Liver (tissue), 8 donors: ENCODE measurements at regions not wholly inside any gene's neighbourhood (a gene's known extent, or its start where the extent isn't known, plus 50 kb on each side); places are given as distances from the start of the nearest gene placed in this dataset.

Experiments
- DNase-seq: peaks from one replicate; pipeline ENCODE4 v3.0.0-alpha.2; 2017; ENCODE audit warnings: low spot score
- H3K27ac ChIP-seq, 2 donors: one replicate each; pipeline ENCODE4 v1.7.0; 2013; ENCODE audit warnings: inconsistent platforms in 2 of 2, low read length in 2 of 2, control low read depth in 1 of 2, low read depth in 1 of 2, mild to moderate bottlenecking in 1 of 2
- H3K27me3 ChIP-seq, 4 donors: one replicate each; pipeline versions ENCODE4 v1.6.1 to v1.7.0; 2013; ENCODE audit warnings: low read length in 3 of 4, inconsistent platforms in 1 of 4, mild to moderate bottlenecking in 1 of 4, moderate library complexity in 1 of 4; ENCODE audit not compliant: control insufficient read depth in 4 of 4, insufficient read depth in 4 of 4
- H3K36me3 ChIP-seq, 4 donors: one replicate each; pipeline versions ENCODE4 v1.6.1 to v1.7.0; 2013; ENCODE audit warnings: low read length in 3 of 4, mild to moderate bottlenecking in 3 of 4, low read depth in 1 of 4, moderate library complexity in 1 of 4; ENCODE audit not compliant: control insufficient read depth in 4 of 4, insufficient read depth in 3 of 4
- H3K4me1 ChIP-seq, 4 donors: one replicate each; pipeline versions ENCODE4 v1.6.1 to v1.7.0; 2013; ENCODE audit warnings: low read length in 3 of 4, mild to moderate bottlenecking in 3 of 4, moderate library complexity in 1 of 4; ENCODE audit not compliant: control insufficient read depth in 4 of 4, insufficient read depth in 4 of 4
- H3K4me3 ChIP-seq, 3 donors: one replicate each; pipeline versions ENCODE4 v1.6.1 to v1.7.0; 2013; ENCODE audit warnings: low read length in 3 of 3, control low read depth in 1 of 3, low read depth in 1 of 3, mild to moderate bottlenecking in 1 of 3
- H3K9ac ChIP-seq, 2 donors: one replicate each; pipeline ENCODE4 v1.7.0; 2013; ENCODE audit warnings: low read length in 2 of 2, mild to moderate bottlenecking in 2 of 2, moderate library complexity in 2 of 2, control low read depth in 1 of 2, low read depth in 1 of 2
- H3K9me3 ChIP-seq, 4 donors: one replicate each; pipeline versions ENCODE4 v1.6.1 to v1.7.0; 2013; ENCODE audit warnings: low read length in 3 of 4; ENCODE audit not compliant: control insufficient read depth in 4 of 4
- ATF3 ChIP-seq: IDR thresholded peaks from 2 replicates; pipeline ENCODE4 v1.6.1; 2016; ENCODE audit warnings: antibody characterized with exemption
- EGR1 ChIP-seq, 2 donors: IDR thresholded peaks; 2 replicates each; pipeline ENCODE4 v1.6.1; 2016 to 2018; ENCODE audit warnings: antibody characterized with exemption in 2 of 2, low read depth in 2 of 2
- FOXA1 ChIP-seq: IDR thresholded peaks from 2 replicates; pipeline ENCODE4 v1.6.1; 2016; ENCODE audit warnings: antibody characterized with exemption
- FOXA2 ChIP-seq: IDR thresholded peaks from 2 replicates; pipeline ENCODE4 v1.6.1; 2016; ENCODE audit warnings: antibody characterized with exemption
- GABPA ChIP-seq, 2 donors: IDR thresholded peaks in 1 of 2; conservative IDR thresholded peaks in 1 of 2; 2 replicates each; pipeline ENCODE4 v1.6.1; 2016; ENCODE audit warnings: antibody characterized with exemption in 2 of 2, mild to moderate bottlenecking in 1 of 2, moderate library complexity in 1 of 2
- HNF4A ChIP-seq, 2 donors: conservative IDR thresholded peaks; 2 replicates each; pipeline ENCODE4 v1.6.1; 2016; ENCODE audit warnings: antibody characterized with exemption in 2 of 2, mild to moderate bottlenecking in 2 of 2
- HNF4G ChIP-seq: IDR thresholded peaks from 2 replicates; pipeline ENCODE4 v1.6.1; 2016; ENCODE audit warnings: antibody characterized with exemption
- JUND ChIP-seq, 2 donors: IDR thresholded peaks; 2 replicates each; pipeline ENCODE4 v1.6.1; 2016; ENCODE audit warnings: antibody characterized with exemption in 2 of 2
- MAX ChIP-seq: IDR thresholded peaks from 2 replicates; pipeline ENCODE4 v1.6.1; 2016; ENCODE audit warnings: antibody characterized with exemption
- NR2F2 ChIP-seq: IDR thresholded peaks from 2 replicates; pipeline ENCODE4 v1.6.1; 2016; ENCODE audit warnings: antibody characterized with exemption
- RAD21 ChIP-seq, 2 donors: IDR thresholded peaks; 2 replicates each; pipeline ENCODE4 v1.6.1; 2016; ENCODE audit warnings: antibody characterized with exemption in 2 of 2, mild to moderate bottlenecking in 2 of 2
- REST ChIP-seq: IDR thresholded peaks from 2 replicates; pipeline ENCODE4 v1.6.1; 2016; ENCODE audit warnings: antibody characterized with exemption, mild to moderate bottlenecking
- SP1 ChIP-seq: IDR thresholded peaks from 2 replicates; pipeline ENCODE4 v1.6.1; 2018; ENCODE audit warnings: antibody characterized with exemption, mild to moderate bottlenecking
- TAF1 ChIP-seq: conservative IDR thresholded peaks from 2 replicates; pipeline ENCODE4 v1.6.1; 2016; ENCODE audit warnings: antibody characterized with exemption, mild to moderate bottlenecking
- YY1 ChIP-seq: IDR thresholded peaks from 2 replicates; pipeline ENCODE4 v1.6.1; 2016; ENCODE audit warnings: antibody characterized with exemption, mild to moderate bottlenecking
- ZBTB33 ChIP-seq: IDR thresholded peaks from 2 replicates; pipeline ENCODE4 v1.6.1; 2016; ENCODE audit warnings: antibody characterized with exemption
- WGBS: extraction: QIAGEN DNeasy Blood & Tissue Kit; methylation state at CpG from one replicate; pipeline ENCODE4 v1.1.7; 2013; 5-methylcytosine and 5-hydroxymethylcytosine counted together
- TF ChIP-seq, protein P1 (sequence below): fragments of 150-350 bp; IDR thresholded peaks from 2 replicates; pipeline ENCODE4 v1.5.1; 2017; ENCODE audit warnings: improper control_type of control experiment, low read depth, low read length; ENCODE audit not compliant: missing input control
- donor health status: healthy.
- donor health status: healthy.
- donor health status: healthy.
- donor health status: healthy.
- donor health status: healthy.

- no peak overlapping the region for H3K27ac ChIP-seq
- H3K4me1 ChIP-seq: no peaks in the 10 kb centered on the region
- H3K9ac ChIP-seq: no peak overlapping the region
- 76% methylated on average over 3 of the region's 3 CpGs for WGBS
- no peak overlapping the region for H3K4me3 ChIP-seq
- no peak for DNase-seq
- no peak for TF ChIP-seq YY1
- TF ChIP-seq EGR1 (IDR thresholded peaks at IDR 0.05; ENCODE audit: low read depth in 2 of 2): no peak
- TF ChIP-seq TAF1: no peak
- TF ChIP-seq NR2F2: no peak
- no peak for TF ChIP-seq FOXA1
- no peak for TF ChIP-seq RAD21 (IDR thresholded peaks at IDR 0.05)
- TF ChIP-seq SP1: no peak
- no peak for TF ChIP-seq ATF3
- no peak for TF ChIP-seq MAX
- no peak for TF ChIP-seq JUND (IDR thresholded peaks at IDR 0.05)
- TF ChIP-seq HNF4G: no peak
- TF ChIP-seq ZBTB33: no peak
- TF ChIP-seq, protein P1, sequence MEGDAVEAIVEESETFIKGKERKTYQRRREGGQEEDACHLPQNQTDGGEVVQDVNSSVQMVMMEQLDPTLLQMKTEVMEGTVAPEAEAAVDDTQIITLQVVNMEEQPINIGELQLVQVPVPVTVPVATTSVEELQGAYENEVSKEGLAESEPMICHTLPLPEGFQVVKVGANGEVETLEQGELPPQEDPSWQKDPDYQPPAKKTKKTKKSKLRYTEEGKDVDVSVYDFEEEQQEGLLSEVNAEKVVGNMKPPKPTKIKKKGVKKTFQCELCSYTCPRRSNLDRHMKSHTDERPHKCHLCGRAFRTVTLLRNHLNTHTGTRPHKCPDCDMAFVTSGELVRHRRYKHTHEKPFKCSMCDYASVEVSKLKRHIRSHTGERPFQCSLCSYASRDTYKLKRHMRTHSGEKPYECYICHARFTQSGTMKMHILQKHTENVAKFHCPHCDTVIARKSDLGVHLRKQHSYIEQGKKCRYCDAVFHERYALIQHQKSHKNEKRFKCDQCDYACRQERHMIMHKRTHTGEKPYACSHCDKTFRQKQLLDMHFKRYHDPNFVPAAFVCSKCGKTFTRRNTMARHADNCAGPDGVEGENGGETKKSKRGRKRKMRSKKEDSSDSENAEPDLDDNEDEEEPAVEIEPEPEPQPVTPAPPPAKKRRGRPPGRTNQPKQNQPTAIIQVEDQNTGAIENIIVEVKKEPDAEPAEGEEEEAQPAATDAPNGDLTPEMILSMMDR: no peak
- TF ChIP-seq GABPA (IDR thresholded peaks at IDR 0.05 in 1 of 2, conservative IDR thresholded peaks at IDR 0.05 in 1 of 2): no peak
- TF ChIP-seq REST: no peak
- TF ChIP-seq FOXA2: no peak
- H3K36me3 ChIP-seq: no peaks in the 10 kb centered on the region
- H3K27me3 ChIP-seq: peaks cover 0 to 3% (median 0%) of the 10 kb centered on the region in 4 donors
- H3K9me3 ChIP-seq: no peaks in the 10 kb centered on the region
These were observed 497.4 kb downstream of the ENC1 start for GRCh38 chr5:74143151-74143550.

GRCh38 chr5:74141053-74141452 lies 499.5 kb downstream of the ENC1 start:
- no peaks in the 10 kb centered on the region for H3K9me3 ChIP-seq
- no peak overlapping the region for H3K4me3 ChIP-seq
- WGBS: 89% methylated on average over 4 of the region's 4 CpGs
- H3K9ac ChIP-seq: no peak overlapping the region
- no peaks in the 10 kb centered on the region for H3K4me1 ChIP-seq
- H3K27ac ChIP-seq: no peak overlapping the region
- no peak for TF ChIP-seq HNF4A (conservative IDR thresholded peaks at IDR 0.05)
- TF ChIP-seq MAX: no peak
- H3K36me3 ChIP-seq: no peaks in the 10 kb centered on the region
- peaks cover 0 to 3% (median 0%) of the 10 kb centered on the region in 4 donors for H3K27me3 ChIP-seq
- no peak for DNase-seq
